ENCODE measurements at regions not wholly inside any gene's neighbourhood (a gene's known extent, or its start where the extent isn't known, plus 50 kb on each side); places are given as distances from the start of the nearest gene placed in this dataset.
"Not testable (repeated sequence)": the region's sequence is repeated elsewhere in the genome, so short reads cannot be mapped to it uniquely, and the experiment has no call there.

DNA sequence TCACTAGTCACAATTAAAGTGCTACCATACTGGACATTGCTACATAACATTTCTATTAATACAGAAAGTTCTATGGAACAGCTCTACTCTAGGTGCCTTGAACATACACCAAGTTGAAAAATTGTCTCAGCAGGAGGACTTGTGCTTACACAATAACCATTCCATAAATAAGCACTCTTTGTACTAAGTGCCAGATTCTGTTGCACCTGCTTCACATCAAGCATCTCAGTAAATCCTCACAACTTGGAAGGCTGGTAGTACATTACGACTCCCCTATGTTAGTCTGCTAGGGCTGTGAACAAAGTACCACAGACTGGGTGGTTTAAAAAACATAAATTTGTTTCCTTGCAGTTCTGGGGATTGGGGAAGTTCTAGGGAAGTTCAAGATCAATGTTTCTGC is 296.9 kb upstream of the NCKAP5 start:
- TF ChIP-seq, protein P1, sequence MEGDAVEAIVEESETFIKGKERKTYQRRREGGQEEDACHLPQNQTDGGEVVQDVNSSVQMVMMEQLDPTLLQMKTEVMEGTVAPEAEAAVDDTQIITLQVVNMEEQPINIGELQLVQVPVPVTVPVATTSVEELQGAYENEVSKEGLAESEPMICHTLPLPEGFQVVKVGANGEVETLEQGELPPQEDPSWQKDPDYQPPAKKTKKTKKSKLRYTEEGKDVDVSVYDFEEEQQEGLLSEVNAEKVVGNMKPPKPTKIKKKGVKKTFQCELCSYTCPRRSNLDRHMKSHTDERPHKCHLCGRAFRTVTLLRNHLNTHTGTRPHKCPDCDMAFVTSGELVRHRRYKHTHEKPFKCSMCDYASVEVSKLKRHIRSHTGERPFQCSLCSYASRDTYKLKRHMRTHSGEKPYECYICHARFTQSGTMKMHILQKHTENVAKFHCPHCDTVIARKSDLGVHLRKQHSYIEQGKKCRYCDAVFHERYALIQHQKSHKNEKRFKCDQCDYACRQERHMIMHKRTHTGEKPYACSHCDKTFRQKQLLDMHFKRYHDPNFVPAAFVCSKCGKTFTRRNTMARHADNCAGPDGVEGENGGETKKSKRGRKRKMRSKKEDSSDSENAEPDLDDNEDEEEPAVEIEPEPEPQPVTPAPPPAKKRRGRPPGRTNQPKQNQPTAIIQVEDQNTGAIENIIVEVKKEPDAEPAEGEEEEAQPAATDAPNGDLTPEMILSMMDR (IDR thresholded peaks at IDR 0.05; ENCODE audit: low read depth, low read length, missing control alignments) = no peak
- no peak for DNase-seq (ENCODE audit: extremely low read depth, low read depth)
- no peak overlapping the region for H3K4me3 ChIP-seq (replicated peaks; ENCODE audit: low read depth, low read length)

DNA sequence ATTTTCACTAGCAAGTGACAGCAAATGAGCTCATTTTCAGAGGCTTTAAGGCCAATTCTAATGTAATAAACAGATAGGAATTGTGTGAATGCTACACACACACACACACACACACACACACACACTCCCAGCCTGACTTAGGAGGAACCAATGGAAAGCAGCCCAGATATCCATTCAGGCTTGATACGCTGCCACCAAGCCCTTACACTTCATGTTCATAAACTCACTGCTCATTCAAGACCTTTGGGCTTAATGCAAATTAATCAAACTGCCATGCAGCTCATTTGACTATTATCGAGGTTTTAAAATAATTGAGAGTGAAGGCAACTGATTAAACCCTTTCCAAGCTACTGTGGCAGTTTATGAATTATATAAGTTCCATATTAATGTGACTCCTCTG is 298.9 kb upstream of the NCKAP5 start:
- DNase-seq (ENCODE audit: extremely low read depth, low read depth) = no peak
- TF ChIP-seq, protein P1 (IDR thresholded peaks at IDR 0.05; ENCODE audit: low read depth, low read length, missing control alignments) = no peak

DNA sequence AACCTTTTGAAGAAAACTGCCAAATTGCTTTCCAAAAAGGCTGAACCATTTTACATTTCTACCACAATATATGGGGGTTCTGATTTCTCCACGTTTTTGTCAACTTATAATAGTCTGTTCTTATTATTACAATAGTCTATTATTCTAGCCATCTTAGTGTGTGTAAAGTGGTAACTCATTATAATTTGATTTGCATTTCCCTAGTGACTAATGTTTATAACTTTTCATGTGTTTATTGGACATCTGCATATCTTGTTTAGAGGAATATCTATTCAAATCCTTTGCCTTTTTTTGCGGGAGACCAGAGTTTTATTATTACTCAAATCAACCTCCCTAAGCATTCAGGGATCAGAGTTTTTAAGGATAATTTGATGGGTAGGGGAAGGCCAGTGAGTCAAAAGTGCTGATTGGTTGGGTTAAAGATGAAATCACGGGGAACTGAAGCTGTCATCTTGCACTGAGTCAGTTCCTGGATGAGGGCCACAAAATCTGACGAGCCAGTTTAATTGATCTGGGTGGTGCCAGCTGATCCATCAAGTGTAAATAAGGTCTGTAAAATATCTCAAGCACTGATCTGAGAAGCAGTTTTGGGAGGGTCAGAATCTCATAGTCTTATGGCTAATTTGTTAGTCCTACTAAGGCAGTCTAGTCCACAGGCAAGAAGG is 303.4 kb upstream of the NCKAP5 start:
- no peak for DNase-seq (ENCODE audit: extremely low read depth, low read depth)
- H3K4me3 ChIP-seq (replicated peaks; ENCODE audit: low read depth, low read length) = no peak overlapping the region
- TF ChIP-seq, protein P1 (IDR thresholded peaks at IDR 0.05; ENCODE audit: low read depth, low read length, missing control alignments) = no peak

More for the DNA sequence above, 298.9 kb upstream of the NCKAP5 start:
- H3K4me3 ChIP-seq (replicated peaks; ENCODE audit: low read depth, low read length) = no peak overlapping the region

DNA sequence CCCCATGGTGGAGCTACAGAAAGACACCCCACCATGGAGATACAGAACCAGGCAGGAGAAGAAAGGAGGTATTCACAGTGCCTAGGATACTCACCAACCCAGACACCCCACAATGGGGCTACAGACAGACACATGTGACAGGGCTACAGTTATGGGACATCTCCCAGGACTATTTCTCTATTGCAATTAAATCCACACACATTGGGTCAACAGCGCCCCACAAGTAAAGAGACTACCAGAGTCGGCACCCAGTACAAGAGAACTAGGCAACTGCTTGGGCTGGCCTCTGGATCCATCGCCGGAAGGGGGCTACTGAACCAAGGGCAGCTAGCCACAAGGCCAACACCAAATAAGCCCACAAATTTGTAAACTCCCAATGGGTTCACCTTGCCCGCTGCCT is 310.1 kb upstream of the NCKAP5 start:
- TF ChIP-seq, protein P1 (IDR thresholded peaks at IDR 0.05; ENCODE audit: low read depth, low read length, missing control alignments) = no peak
- no peak overlapping the region for H3K4me3 ChIP-seq (replicated peaks; ENCODE audit: low read depth, low read length)
- DNase-seq (ENCODE audit: extremely low read depth, low read depth) = no peak

DNA sequence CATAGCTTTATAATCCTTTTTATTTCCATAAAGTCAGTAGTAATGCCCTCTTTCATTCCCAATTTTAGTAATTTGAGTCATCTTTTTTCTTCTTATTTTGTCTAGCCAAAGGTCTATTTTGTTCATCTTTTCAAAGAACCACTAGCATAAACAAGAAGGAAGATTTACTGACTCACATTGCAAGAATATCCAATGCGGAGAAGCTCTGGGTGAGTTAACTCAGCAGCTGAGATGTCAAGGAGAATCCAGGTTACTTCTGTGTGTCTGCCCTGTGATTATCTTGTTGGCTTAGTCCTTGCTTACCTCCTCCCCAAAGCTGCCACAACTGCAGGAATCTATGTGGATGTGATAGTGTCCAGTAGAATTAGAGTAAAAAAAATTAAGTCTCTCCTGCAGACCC is 311.4 kb upstream of the NCKAP5 start:
- TF ChIP-seq, protein P1 (IDR thresholded peaks at IDR 0.05; ENCODE audit: low read depth, low read length, missing control alignments) = no peak
- H3K4me3 ChIP-seq (replicated peaks; ENCODE audit: low read depth, low read length) = no peak overlapping the region
- DNase-seq (ENCODE audit: extremely low read depth, low read depth) = no peak

DNA sequence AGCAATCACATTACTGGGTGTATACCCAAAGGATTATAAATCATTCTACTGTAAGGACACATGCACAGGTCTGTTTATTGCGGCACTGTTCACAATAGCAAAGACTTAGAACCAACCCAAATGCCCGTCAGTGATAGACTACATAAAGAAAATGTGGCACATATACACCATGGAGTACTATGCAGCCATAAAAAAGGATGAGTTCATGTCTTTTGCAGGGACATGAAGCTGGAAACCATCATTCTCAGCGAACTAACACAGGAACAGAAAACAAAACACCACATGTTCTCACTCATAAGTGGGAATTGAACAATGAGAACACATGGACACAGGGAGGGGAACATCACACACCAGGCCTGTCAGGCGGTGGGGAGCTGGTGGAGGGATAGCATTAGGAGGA is 313.9 kb upstream of the NCKAP5 start:
- not testable (repeated sequence) for H3K4me3 ChIP-seq (replicated peaks; ENCODE audit: low read depth, low read length); DNase-seq (ENCODE audit: extremely low read depth, low read depth)

DNA sequence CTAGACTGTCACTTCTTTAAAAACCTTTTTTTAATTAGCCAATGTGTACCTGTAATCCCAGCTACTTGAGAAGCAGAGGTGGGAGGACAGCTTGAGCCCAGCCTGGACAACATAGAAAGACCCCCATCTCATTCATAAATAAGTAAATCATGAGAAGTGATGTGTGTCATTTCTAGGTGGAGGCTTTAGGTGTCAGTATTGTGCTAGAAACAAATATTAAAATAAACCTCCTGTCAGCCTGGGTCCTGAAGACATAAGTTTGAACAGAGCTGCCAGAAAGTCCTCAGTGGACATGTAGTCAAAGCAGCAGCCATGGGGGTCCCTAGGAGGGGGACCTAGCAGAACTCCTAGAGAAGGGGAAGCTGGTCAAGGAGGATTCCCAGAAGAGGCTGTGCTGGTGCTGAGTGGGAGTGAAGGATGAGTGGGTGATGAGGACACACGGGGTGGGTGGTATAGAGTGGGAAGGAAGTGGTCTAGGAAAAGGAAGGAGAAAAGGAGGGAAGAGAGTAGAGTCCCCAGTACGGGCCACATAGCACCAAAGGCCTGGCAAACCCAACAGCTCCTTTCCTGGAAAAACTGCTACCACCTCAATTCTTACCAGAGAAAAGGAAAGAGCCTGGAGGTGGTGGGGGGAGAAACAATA is 316.6 kb upstream of the NCKAP5 start:
- TF ChIP-seq, protein P1 (IDR thresholded peaks at IDR 0.05; ENCODE audit: low read depth, low read length, missing control alignments) = no peak
- DNase-seq (ENCODE audit: extremely low read depth, low read depth) = no peak
- H3K4me3 ChIP-seq (replicated peaks; ENCODE audit: low read depth, low read length) = no peak overlapping the region

All from HFF-Myc (cell line).